ENCODE measurements at regions not wholly inside any gene's neighbourhood (a gene's known extent, or its start where the extent isn't known, plus 50 kb on each side); places are given as distances from the start of the nearest gene placed in this dataset.
A peak's percentile ranks its signal among the peaks of the same experiment; 100 is the strongest.
"Not testable (repeated sequence)": the region's sequence is repeated elsewhere in the genome, so short reads cannot be mapped to it uniquely, and the experiment has no call there.

GRCh38 chr6:167208819-167209576 is 51.2 kb upstream of the GPR31 start:
- no peak for DNase-seq

GRCh38 chr6:167209577-167209975 is 51.8 kb upstream of the GPR31 start:
- DNase-seq = no peak

GRCh38 chr6:167210375-167211294 is 52.9 kb upstream of the GPR31 start:
- no peak for DNase-seq

GRCh38 chr6:167211295-167211648 is 53.5 kb upstream of the GPR31 start:
- no peak for DNase-seq

- no peak for DNase-seq
Measured at GRCh38 chr6:167211881-167212712, 54.3 kb upstream of the GPR31 start.

- DNase-seq = no peak
Measured at GRCh38 chr6:167212713-167213005, 54.9 kb upstream of the GPR31 start.

DNA sequence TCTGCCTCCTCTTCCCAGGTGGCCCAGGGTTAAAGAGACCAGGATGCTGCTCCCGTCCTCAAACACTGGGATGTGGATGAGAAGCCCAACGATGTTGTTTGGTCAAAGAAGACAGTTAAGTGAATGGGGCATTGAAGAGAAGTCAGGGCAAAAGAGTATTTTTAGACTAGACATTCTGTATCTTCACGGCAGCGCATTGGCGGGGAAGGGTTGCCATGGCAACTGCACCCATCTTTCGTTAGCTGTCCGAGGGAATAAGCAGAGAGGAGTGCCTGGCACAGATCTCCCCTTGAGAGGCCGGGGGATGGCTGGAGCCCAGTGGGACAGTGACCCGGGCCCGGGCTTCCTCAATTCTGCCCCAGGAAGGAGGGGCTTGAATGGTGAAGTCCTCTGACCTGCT is 56.4 kb upstream of the GPR31 start:
- DNase-seq = no peak

DNA sequence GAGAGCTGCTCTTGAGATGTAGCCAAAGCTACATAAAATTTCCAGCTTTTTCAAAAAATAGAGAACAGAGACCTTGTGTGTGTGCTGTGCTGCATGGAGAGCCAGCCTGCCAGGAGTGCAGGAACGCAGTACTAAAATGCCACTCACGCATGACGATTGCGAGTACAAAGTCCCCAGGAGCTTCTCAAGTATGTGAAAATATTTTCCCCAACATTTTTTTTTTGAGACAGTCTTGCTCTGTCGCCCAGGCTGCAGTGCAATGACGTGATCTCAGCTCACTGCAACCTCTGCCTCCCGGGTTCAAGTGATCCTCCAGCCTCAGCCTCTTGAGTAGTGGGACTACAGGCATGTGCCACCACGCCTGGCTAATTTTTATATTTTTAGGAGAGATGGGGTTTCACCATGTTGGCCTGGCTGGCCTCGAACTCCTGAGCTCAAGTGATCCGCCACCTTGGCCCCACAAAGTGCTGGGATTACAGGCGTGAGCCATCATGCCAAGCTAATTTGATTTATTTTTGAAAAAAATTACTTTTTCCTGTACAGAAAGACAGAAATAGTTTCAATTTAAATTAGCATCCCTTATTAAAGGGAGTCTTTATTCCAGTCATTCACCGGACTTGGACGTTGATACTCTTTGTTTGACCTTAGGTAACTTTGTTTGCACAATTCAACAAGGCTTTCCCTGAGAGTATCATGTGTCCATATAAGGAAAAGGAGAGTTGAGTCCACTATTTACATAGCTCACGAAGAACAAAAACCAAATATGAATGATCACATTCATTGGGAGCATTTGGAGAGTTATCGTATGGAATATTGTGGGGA is 57.9 kb upstream of the GPR31 start:
- DNase-seq = not testable (repeated sequence)

GRCh38 chr6:167216390-167217050 is 58.7 kb upstream of the GPR31 start:
- DNase-seq = not testable (repeated sequence)

DNA sequence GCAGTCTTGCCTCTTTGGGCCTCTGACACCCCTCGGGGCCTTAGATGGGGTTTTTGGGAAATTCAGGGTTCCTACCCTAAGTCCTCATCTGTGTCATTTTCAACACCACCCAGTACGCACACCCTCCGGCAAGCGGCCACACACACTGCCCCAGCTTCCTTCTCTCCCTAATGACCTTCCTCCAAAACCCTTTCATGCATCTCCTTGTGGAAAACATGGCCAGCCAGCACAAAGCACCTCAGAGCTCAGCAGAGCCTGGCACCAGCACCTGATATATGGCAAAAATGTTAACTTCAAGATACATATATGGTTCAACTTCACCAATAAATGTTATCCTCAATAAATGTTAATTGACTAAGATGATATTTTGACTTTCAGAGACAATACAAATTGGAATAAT is 59.3 kb upstream of the GPR31 start:
- not testable (repeated sequence) for DNase-seq

GRCh38 chr6:167217951-167218759 is 60.4 kb upstream of the GPR31 start:
- DNase-seq = not testable (repeated sequence)

- not testable (repeated sequence) for DNase-seq
Measured at GRCh38 chr6:167219079-167219478, 61.3 kb upstream of the GPR31 start.

DNA sequence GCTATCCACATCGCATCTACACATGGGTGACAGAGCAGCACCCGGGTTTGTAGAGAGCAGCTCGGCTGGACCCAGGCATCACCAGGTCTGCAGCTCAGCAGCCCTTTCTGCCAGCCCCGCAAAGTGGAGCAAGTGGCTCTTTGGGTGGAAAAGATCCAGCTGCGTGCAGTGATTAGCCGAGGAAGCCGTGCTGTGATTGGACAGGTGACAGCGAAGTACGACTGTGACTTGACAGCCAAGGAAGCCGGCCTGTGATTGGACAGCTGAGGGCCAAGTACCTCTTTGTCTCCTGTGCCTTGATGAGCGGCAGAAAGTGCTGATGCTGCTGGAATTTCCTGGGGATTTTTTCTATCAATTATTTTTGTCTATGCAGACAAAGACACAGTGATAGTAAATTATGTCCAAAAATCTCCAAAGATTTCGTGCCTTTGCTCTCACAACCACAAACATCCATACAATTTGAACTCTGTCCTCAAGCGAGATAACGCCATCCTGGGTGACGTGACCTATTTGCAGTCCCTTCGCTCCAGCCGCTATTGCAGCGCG is 62.3 kb upstream of the GPR31 start:
- DNase-seq = peak; percentile 23 to 60

GRCh38 chr6:167221400-167222201 is 63.8 kb upstream of the GPR31 start:
- DNase-seq = peak in 1 of 2 experiments; percentile 36

DNA sequence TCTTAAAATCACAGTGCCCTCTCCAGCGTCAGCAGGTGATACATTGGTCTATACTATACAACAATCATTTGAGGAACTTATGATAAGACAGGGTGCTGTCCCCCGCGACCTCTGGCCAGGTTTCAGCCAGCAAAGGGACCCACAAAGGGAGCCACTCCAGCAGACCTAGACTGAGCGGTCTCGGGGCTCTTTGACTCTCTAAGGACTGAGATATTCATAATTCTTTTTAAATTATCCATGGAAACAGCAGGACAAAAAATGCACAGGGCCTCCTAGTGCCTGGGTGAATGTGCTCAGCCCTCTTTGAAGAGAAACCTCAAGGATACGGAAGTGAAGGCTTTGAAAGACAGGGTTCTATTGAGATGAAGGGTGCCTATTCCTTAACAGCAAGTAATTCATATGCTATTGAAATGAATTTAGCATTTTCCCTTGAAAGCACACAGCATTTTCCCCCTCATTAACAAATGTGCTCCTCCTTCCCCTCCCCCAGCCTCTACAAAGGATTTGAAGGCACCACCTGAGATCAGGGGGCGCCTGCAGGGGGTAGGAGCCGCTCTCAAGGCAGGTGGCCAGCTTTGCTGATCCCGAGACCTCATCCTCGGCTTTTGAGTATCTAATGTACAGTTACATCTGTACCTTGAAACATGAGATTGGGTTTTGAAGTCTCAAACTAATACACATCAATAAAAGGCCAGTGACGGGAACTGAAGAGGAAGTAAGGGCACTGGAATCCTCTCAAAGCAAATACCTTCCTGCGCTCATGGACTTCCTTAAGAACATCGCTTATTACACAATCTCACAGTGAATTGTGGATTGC is 65.3 kb upstream of the UNC93A start:
- not testable (repeated sequence) for DNase-seq

GRCh38 chr6:167226383-167226685 is 64.8 kb upstream of the UNC93A start:
- DNase-seq = no peak

DNA sequence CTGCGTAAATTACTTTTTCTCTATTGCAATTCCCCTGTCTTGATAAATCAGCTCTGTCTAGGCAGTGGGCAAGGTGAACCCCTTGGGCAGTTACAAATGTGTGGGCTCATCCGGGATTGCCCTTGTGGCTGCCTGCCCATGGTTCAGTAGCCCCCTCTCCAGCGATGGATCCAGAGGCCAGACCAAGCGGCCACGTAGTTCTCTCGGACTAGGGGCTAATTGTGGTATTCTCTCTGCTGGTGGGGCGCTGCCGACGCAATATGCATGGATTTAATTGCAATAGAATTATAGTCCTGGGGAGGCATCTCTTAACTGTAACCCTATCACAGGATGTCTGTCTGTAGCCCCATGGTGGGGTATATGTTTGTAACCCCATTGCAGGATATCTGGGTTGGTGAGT is 64.3 kb upstream of the UNC93A start:
- DNase-seq = no peak

DNA sequence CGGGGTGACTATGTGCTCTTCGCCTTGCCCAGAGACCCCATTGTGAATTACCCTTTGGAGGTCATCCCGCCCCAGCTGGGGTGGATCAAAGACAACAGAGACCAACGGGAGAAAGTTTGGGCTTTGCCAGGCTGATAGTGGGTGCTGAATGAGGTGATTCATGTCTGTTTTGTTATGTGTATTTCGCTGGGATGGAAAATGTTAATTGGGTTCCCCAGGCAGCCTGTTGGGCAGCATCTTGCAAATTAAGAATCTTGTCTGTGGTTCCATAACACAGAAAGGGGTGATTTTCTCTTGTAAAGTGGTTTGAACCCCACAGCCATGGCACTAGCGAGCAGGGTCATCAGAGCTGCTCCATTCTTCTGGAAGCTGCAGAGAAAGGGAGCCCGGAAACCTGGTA is 63.1 kb upstream of the UNC93A start:
- DNase-seq = no peak

DNA sequence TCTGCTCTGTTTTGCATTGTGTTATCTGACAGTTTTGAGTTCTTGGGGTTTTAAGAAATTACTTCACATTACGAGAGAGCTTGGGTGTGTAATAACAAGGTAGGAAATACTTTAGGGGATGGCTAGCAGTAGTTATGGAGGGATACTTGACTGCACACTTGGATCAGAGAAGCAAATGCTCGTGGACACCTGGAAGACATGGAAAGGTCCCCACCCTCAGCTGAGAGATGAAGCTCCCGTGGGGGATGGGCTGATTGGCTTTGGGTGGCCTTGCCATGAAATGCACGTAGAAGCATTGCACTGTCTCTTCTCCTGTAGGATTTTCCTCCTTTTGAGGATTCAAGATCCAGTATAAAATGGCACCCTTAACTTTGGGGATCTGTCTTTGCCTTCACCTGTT is 61.5 kb upstream of the UNC93A start:
- no peak for DNase-seq

All from cerebellar nuclear complex (tissue), 1 donor.